ENCODE measurements at regions not wholly inside any gene's neighbourhood (a gene's known extent, or its start where the extent isn't known, plus 50 kb on each side); places are given as distances from the start of the nearest gene placed in this dataset.

DNA sequence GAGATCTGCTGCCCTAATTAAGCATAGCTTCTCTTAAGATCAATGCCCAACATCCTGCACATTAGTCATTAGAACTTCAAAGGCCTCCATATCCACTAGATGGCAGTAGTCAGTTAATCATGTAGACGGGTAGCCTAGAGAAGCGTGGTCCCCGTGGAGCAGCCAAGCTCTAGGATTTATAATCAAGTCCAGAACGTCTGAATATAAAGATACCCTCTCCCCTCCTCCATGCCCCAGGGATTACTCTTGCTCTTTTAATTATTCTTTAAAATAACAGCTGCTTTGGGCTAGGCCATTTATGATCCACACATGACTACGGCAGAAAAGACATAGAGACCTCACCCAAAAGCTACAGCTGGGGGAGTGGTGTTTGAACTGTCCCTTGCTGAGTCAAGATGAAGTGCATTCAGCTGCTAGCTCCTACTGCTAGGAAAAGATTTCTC is 327.6 kb upstream of the PLET1 start:
- peak; percentile 42 for DNase-seq (ENCODE audit: low read depth)

- no peak for DNase-seq (ENCODE audit: low read depth)
Observed at GRCh38 chr11:112589155-112589554, 328.5 kb upstream of the PLET1 start.

DNA sequence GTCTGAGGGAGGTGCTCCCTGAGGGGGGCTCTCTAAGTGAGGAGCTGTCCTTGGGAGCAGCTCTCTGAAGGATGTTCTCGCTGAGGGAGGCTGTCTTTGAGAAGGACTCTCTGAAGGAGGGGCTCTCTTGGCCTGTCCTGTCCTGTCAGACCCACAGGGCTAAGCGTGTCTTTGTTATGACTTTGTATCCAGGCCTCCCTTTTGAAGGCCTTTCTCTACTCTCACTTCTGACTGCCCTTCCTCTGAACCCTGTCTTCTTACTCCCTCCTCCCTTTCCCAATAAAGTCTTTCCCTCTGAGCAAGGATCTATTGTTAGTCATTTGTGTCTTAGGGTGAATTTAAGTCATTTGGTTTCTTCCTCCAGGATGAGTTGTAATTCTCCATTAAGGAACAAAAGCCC is 330.1 kb upstream of the PLET1 start:
- no peak for DNase-seq (ENCODE audit: low read depth)

DNA sequence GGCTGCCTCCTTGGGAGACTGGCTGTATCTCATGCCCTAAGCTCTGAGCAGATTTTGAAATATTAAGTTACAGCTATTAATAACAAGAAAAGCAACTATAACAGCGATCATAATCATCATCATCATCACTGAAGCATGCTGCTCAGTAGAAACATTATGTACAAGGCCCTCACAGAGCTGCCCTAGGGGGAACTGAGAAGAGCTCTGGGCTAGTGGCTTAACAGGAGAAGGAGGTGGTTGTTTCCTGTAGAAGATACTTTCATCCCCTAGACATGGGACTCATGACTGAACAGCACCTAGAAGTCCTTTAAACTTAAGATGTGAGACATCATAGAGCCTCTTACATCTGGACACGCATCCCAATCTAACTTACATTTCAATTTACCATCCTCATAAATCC is 332.8 kb upstream of the PLET1 start:
- no peak for DNase-seq (ENCODE audit: low read depth)

DNA sequence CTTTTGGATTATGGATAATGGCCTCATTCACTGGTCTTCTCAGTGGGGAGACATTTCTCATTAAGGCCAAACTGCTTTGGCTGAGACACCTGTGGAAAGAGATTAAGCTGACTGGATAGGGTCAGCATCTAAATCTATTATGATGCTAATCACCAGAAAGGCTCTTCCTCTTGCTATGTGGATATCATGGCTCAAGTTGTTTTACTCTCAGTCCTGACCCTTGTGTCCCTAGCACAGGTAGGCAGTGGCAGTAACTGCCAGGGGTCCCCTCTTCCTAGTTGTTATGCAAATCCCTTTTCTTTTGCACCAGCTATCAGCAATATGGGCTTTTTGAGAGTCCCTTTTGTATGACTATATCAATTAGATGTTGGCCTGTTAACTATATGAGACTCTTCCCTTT is 335.7 kb upstream of the PLET1 start:
- no peak for DNase-seq (ENCODE audit: low read depth)

- no peak for DNase-seq (ENCODE audit: low read depth)
Observed at GRCh38 chr11:112597286-112597790, 336.7 kb upstream of the PLET1 start.

DNA sequence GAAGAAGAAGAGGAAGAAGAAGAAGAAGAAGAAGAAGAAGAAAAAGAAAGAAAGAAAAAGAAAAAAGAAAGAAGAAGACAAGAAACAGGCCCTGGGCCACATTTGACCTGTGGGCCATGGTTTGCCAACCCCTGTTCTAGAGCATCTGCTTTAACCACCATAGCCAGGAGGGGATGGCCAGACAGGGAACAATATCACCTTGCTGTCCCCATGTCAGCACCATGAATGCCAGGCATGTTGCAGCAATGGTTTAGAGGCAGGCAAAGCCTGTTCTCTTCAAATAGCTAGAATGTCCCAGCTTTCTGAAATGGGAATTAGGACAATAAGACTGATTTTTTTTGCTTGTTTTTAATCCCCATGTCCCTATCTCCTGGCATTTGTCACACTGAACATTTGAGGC is 338.6 kb upstream of the PLET1 start:
- DNase-seq (ENCODE audit: low read depth) = no peak

DNA sequence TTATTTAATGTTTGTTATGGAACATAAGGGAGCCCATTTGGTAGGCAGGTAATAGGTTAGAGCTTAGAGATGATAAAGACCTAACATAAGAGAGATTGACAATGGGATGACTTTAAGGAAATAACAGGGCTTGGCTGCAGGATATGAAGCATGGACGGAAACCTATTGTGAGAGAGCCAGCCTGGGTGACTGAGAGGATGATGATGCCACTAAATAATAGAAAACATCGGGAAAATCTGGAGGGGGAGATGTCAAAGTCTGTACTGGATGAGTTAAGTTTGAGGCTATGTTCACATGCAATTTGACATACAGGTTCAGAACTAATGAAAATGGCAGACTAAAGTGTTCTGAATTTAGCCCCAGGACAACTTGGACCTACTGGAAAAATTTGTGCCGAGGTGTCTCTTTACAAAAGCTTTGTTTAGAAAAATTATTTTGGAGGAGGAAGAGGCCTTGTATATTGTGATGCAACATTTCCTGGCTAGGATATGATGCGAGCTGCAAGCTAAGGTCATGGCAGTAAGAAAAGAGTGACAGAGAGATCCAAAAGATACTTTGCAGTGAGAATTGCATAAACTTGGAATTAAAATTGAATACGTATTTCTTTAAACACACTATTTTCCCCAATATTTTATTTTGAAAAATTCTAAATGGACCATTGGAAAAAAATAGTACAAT is 339.3 kb upstream of the PLET1 start:
- no peak for DNase-seq (ENCODE audit: low read depth)

DNA sequence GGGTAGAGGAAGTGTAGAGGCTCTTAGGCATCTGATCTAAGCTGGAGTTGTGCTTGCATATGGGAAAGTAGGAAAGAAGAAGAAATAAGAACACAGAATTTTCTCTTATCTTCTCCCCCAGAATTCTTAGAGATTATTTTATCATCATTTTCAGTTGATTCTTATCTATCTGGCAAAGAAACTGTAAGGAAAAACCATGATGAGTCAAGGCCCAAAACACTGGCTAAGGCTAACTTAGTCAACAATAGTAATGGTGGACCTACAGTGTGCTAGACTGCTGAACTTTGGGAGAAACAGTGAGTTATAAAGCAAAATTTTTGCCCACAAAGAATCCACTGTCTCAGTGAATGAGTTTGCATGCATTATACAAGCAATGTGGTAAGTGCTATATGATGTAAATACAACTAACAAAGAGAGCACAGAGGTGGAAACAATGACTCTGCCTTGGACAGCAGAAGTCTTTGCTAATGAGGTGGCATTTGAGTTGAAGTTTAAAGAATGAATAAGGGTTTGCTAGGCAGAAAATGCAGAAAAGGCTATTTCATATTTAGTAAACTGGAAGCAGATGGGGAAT is 344.5 kb upstream of the PLET1 start:
- no peak for DNase-seq (ENCODE audit: low read depth)

DNA sequence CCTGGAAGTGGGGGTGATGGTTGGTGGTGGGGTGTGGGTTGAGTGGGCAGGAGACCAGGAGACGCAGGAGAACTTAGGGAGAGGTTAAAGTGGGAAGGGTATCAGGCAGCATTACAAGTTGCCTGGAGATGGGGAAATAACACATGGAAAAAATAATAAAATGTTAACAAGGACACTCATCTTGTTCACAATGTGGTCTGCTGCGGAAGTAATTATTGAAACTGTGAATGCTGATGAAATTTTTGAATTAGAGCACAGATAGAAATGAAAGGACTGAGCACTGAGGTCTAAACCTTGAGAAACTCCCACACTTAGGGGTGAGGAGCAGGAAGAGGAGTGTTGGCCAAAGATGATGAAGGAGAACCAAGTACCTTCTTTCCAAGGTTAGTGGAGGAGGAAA is 346.0 kb upstream of the PLET1 start:
- no peak for DNase-seq (ENCODE audit: low read depth)

- DNase-seq (ENCODE audit: low read depth) = no peak
Observed at GRCh38 chr11:112608509-112608908, 347.8 kb upstream of the PLET1 start.

DNA sequence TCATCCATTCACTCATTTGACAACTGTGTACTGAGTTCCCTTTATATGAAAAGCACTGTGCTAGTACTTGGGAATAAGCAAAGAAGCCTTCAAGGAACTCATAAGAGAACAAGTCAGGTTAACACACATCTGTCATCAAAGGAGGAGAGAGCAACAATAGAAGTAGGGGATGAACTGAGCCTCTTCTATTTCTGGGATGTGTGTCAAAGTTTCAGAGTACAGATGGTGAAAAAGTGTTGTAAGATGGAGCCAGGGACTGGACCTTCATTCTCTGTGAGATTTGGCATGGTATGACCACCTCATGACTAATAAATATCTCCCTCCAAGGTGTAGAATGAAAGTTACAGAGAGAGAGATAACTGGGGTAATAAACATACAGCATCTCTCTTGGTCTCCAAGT is 349.8 kb upstream of the PLET1 start:
- DNase-seq (ENCODE audit: low read depth) = no peak

DNA sequence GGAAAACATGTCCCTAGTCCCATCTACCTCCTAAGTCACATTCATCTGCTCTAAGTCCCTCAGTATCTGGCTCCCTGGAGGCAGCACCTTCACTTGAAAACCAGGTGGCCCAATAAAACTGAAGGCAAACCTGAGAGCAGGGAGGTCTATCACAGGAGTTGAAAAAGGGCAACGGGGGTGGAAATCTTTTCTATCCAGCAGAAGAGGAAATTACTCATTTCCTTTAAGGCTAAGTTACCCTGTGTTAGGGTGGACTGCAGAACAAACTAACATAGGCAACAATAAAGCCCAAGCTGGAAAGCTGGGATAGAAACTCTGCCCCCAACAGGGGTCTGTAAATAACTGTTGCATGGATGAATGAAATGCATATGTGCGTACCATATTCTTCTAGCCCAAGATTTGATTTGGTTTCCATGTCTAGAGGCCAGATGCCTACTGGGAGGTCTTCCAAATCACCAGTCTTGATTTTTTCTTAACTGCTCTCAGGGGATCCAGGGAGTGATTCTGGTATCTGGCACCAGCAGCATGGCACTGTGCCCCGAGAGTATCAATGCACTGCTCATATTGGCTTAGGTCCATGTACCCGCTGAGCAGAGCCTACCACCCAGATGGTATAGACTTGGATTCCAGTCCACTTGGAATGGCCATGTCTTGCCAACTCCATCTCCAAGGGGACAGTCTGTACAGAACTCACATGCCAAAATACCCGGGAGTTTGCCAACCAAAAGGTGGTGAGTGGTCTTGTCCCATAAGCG is 350.0 kb upstream of the NCAM1 start:
- no peak for DNase-seq (ENCODE audit: low read depth)

DNA sequence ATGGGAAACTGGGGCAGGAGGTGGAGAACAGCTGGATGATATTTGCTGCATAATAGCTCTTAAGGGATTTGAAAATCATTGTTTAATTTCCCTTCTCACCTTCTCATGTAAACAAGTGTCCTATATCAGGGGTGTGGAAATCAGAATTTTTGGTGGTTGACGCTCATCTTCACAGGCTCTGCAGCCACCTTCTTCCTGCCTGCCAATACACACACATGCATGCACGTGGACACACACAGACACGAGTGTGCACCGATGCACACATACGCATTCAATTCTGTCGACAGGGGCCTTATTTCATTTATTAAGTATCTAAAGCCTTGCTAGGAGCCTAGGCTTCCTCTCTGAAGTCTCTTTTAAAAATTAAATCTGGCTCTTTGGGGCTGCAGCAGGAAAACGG is 349.4 kb upstream of the NCAM1 start:
- DNase-seq (ENCODE audit: low read depth) = no peak

GRCh38 chr11:112612250-112612849 is 348.9 kb upstream of the NCAM1 start:
- no peak for DNase-seq (ENCODE audit: low read depth)

DNA sequence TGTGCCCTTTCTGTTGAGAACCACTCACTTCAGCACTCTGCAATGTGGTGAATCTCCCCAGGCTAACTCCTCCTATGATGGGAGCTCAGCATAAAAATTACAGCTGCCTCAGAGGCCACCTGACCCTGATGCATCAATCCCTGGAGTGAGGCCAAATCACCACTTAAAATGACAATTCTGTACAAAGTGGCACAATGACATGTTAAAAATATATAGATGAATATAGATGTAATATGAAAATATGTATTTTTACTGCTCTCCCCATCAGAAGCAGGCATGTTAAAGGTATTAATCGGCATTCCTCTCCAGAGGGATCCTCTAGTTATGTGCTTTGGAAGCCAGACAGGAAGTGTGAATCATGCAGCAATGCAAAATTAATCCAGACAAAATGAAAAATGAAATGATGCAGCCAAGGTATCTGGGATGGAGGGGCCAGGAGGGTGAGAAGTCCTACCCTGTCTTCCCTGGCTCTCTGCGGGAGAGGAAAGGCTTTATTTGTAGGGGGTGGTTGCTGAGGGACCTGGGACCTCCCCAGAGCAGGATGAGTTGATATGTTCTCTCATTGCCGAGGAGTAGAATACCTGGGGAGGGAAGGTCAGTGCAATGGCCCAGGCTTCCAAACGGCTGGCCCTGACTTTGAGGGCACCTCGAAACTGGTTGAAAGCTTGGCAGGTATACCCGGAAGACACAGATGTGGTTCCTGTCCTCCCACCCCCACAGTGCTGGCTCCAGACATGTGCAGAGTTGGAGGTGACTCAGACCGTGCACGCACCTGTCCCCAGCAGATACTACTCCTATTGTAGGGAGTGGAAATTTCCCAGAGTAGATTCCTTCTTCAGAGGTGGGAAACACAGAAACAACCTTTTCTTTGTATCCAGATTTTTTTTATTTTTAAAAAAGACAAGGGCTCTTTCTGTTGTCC is 347.9 kb upstream of the NCAM1 start:
- peak; percentile 47 for DNase-seq (ENCODE audit: low read depth)

- no peak for DNase-seq (ENCODE audit: low read depth)
Observed at GRCh38 chr11:112614605-112615004, 346.6 kb upstream of the NCAM1 start.

- no peak for DNase-seq (ENCODE audit: low read depth)
Observed at GRCh38 chr11:112615238-112615637, 346.0 kb upstream of the NCAM1 start.

- DNase-seq (ENCODE audit: low read depth) = no peak
Observed at GRCh38 chr11:112615891-112616290, 345.3 kb upstream of the NCAM1 start.

DNA sequence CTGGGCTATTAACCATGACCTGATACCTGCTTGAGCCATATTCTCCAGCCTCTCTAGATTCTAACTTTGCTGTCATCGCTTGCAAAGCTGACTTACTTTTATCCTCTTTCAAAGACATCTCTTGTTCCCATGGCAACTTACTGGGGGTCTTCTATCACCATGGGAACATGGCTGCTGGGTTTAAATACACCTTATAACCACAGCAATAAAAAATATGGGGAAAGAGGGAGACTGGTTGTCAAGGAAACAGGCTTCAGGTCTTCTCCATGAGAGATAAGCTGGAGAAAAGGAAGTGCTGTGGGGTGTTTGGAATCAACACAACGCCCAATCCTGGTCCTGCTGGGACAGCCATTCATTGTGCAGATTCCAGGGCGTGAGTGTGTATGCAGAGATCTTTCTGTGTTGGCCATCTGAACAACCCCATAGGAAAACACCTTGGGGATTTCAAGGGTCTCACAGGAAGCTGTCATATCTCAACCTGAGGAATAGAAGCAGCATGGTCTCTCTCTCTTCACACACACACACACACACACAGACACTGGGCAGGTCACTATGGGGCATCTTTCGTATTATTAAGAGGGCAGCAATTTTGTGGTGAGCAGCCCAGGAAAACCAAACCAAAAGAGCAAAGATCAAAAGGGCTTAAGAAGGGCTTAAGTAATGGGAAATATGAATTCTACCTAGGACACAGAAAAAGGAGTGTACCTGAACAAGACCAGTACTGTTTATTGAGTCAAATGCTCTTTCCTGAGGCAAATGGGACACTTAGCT is 344.7 kb upstream of the NCAM1 start:
- no peak for DNase-seq (ENCODE audit: low read depth)

- DNase-seq (ENCODE audit: low read depth) = no peak
Observed at GRCh38 chr11:112617098-112617425, 344.2 kb upstream of the NCAM1 start.

All from HS-27A (cell line).